Epithelial cell of esophagus (primary cell): ENCODE measurements at regions not wholly inside any gene's neighbourhood (a gene's known extent, or its start where the extent isn't known, plus 50 kb on each side); places are given as distances from the start of the nearest gene placed in this dataset.

Experiments used
- DNase-seq: peaks from one replicate; pipeline ENCODE4 v3.0.0; 2010; ENCODE audit warnings: low read depth
- H3K4me3 ChIP-seq: 2 replicates; pipeline ENCODE4 v1.5.1; 2011; ENCODE audit warnings: mild to moderate bottlenecking, low read length, control low read depth
- CTCF ChIP-seq: IDR thresholded peaks from 2 replicates; pipeline ENCODE4 v1.5.1; 2011; ENCODE audit warnings: low read depth, mild to moderate bottlenecking, low read length, control low read depth, inconsistent platforms; ENCODE audit not compliant: insufficient read depth; ENCODE audit errors: missing control alignments

GRCh38 chr11:92822410-92822809 lies 147.0 kb upstream of the MTNR1B start:
- no peak overlapping the region for H3K4me3 ChIP-seq
- DNase-seq, result no peak
- TF ChIP-seq CTCF, result no peak

DNA sequence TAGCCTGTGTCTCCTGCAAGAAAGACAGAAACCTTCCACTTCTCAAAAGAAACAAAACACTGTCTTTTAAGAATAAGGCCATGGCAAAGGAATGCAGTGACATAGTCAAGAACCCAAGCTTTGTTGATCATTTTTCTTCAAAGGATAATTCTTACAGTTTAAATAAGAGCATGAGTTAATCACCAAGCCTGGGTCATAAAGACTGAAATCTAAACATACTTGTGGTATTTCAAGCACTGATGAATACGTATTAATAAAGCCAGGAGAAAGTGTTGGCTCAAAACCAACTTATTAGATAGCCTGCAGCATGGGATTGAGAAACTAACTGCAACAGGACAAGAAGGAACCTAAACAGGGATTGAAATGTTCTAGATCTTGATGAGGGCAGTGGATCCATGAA lies 143.3 kb upstream of the MTNR1B start:
- peak; percentile 83 for DNase-seq
- H3K4me3 ChIP-seq, result no peak overlapping the region

GRCh38 chr11:92826603-92827002 lies 142.8 kb upstream of the MTNR1B start:
- no peak overlapping the region for H3K4me3 ChIP-seq
- no peak for TF ChIP-seq CTCF
- no peak for DNase-seq

More for the DNA sequence above, 143.3 kb upstream of the MTNR1B start:
- TF ChIP-seq CTCF, result no peak

DNA sequence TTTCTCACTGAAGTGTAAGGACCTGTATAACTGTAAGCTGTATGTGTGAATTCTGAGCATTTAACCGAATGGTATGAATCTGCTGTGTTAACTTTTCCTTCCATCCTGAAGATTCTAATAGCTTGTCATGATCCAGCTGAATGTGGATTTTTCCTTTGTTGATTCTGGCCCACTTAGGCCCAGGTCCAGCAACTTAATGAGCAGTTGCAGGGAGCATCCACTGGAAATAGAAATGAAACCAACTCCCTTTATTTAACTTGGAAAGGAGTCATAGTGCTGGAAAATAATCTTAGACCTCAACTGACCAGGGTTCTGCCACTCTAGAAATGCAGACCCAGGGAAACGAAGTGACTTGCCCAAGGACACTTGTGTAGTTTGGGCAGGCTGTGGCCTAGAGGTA lies 142.3 kb upstream of the MTNR1B start:
- TF ChIP-seq CTCF, result no peak
- H3K4me3 ChIP-seq, result no peak overlapping the region
- no peak for DNase-seq

DNA sequence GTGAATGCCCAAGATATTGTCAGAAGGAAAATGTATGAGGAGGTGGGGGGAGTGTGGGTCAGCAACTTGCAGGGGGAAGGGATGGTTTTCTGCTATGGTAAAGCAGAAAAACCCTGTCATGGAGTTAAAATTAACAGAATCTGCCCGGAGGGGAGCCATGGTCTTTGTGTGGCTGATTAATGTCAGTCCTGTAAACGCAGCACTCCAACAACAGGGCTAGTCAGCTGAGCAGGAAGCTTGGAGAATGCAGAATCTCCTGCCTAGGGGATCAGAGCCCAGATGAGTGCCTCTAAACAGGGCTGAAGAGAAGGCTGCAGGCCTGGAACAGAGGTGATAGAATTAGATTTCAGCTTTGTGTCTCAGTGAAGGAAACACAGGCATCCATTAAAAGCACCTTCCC lies 140.9 kb upstream of the MTNR1B start:
- no peak overlapping the region for H3K4me3 ChIP-seq
- no peak for TF ChIP-seq CTCF
- no peak for DNase-seq

DNA sequence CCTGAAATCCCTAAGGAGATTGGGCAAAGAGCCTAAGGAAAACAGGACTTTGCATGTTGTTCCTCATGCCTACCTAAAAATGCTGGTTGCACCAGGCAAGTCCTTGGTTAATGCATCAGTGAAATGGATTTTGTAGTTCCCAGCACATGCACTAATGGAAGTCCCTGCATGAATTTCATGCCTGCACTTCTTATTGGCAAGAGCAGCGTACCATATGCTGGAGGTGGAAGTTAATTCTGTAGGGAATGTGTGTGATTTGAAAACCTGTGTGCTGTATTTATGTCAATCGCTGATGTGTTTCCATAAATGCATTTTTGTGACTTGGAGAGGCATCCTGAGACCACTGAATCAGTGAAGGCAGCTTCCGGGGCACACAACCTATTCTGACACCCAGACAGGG lies 140.3 kb upstream of the MTNR1B start:
- TF ChIP-seq CTCF, result no peak
- DNase-seq, result no peak
- H3K4me3 ChIP-seq, result no peak overlapping the region

DNA sequence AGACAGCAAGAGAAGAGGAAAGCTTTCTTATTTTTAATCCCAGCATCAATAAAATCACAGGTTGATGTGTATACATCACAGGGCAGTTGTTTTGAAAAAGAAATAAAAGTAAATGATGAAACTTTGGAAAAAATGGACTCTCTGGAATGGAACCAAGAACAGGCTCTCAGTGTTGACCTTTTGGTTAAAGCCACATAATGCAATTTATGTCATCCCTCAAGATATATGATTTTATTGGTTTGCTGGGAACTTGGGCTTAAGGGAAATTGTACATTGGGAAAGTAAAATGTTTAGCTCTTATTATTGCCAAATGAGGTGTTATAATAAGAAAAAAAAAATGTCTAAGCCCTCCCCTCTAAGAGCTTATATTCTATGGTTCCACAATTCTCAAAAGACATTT lies 139.8 kb upstream of the MTNR1B start:
- no peak for TF ChIP-seq CTCF
- no peak overlapping the region for H3K4me3 ChIP-seq
- no peak for DNase-seq
